ENCODE measurements at regions not wholly inside any gene's neighbourhood (a gene's known extent, or its start where the extent isn't known, plus 50 kb on each side); places are given as distances from the start of the nearest gene placed in this dataset.
"Not testable (repeated sequence)": the region's sequence is repeated elsewhere in the genome, so short reads cannot be mapped to it uniquely, and the experiment has no call there.

- Histone ChIP-seq H3K9ac (replicated peaks; ENCODE audit: extremely low read depth, insufficient read depth, low read length) (no peak overlapping the region), H3K27me3 (ENCODE audit: control insufficient read depth in 2 of 2, insufficient read depth in 2 of 2, low read length in 2 of 2) (no peaks in the 10 kb centered on the region), H3K27ac (ENCODE audit: insufficient read depth, low read depth, low read length) (no peak overlapping the region), H3K9me3 (replicated peaks; ENCODE audit: control insufficient read depth, insufficient read depth, low read length) (peaks cover 2% of the 10 kb centered on the region), H3K4me3 (replicated peaks in 1 of 3; ENCODE audit: insufficient read depth in 1 of 3, low read depth in 1 of 3, low read length in 3 of 3) (no peak overlapping the region), H3K36me3 (ENCODE audit: control insufficient read depth in 2 of 2, extremely low read depth in 1 of 2, insufficient read depth in 2 of 2, low read length in 2 of 2) (no peaks in the 10 kb centered on the region), H3K9me1 (replicated peaks; ENCODE audit: control insufficient read depth, extremely low read depth, insufficient read depth, low read length) (no peaks in the 10 kb centered on the region), H3K79me2 (ENCODE audit: control insufficient read depth, insufficient read depth, low read length) (no peaks in the 10 kb centered on the region), H3K4me2 (ENCODE audit: insufficient read depth, low read length) (no peak overlapping the region), H4K20me1 (replicated peaks; ENCODE audit: control insufficient read depth, extremely low read depth, insufficient read depth, low read length) (no peaks in the 10 kb centered on the region), H2AFZ (ENCODE audit: low read depth, low read length) (no peak overlapping the region), H3K4me1 (ENCODE audit: control insufficient read depth, extremely low read depth, insufficient read depth, low read length) (no peaks in the 10 kb centered on the region)
- intact Hi-C loops (cut with micrococcal nuclease): no loop called here
- ChIA-PET CTCF (no interaction called here), POLR2A (no interaction called here)
- BruUV-seq (replicated peaks): no TSS peak
- TF ChIP-seq POLR2AphosphoS5 (IDR thresholded peaks at IDR 0.05; ENCODE audit: insufficient read depth, low read depth, low read length) (no peak), EZH2 (IDR thresholded peaks at IDR 0.05; ENCODE audit: borderline replicate concordance, low read depth, low read length, severe bottlenecking) (no peak), CTCF (IDR thresholded peaks at IDR 0.05; ENCODE audit: extremely low read depth in 1 of 2, insufficient read depth in 1 of 2, low read depth in 1 of 2, low read length in 2 of 2) (no peak), POLR2A (IDR thresholded peaks at IDR 0.05; ENCODE audit: low read depth, low read length) (no peak), FOS (IDR thresholded peaks at IDR 0.05; ENCODE audit: borderline replicate concordance, insufficient read depth, low read length) (no peak), JUN (IDR thresholded peaks at IDR 0.05; ENCODE audit: borderline replicate concordance, insufficient read depth, insufficient read length, low read depth) (no peak), GATA2 (IDR thresholded peaks at IDR 0.05; ENCODE audit: insufficient read depth, insufficient read length, low read depth, low read length) (no peak), MYC (IDR thresholded peaks at IDR 0.05; ENCODE audit: low read depth, low read length) (no peak)
- TF ChIP-seq, protein P1, sequence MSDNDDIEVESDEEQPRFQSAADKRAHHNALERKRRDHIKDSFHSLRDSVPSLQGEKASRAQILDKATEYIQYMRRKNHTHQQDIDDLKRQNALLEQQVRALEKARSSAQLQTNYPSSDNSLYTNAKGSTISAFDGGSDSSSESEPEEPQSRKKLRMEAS (IDR thresholded peaks at IDR 0.05; ENCODE audit: insufficient read depth, insufficient read length): no peak
- dilution Hi-C loops (cut with MboI; ENCODE audit: extremely low pct_ligation_motif_present, low sequenced_read_pairs): no loop called here
- DNase-seq (ENCODE audit: low read depth, low spot score) (no peak), FAIRE-seq (no peak)
These were observed 617.7 kb downstream of the GABRG2 start for GRCh38 chr5:162685302-162685701.

DNA sequence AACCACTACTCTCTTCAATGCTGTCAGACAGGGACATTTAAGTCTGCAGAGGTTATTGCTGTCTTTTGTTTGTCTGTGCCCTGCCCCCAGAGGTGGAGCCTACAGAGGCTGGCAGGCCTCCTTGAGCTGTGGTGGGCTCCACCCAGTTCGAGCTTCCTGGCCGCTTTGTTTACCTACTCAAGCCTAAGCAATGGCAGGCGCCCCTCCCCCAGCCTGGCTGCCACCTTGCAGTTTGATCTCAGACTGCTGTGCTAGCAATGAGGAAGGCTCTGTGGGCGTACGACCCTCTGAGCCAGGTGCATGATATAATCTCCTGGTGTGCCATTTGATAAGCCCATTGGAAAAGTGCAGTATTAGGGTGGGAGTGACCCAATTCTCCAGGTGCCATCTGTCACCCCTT lies 628.7 kb downstream of the GABRG2 start:
- intact Hi-C loops (cut with micrococcal nuclease); H3K9me3 ChIP-seq (replicated peaks; ENCODE audit: control insufficient read depth, insufficient read depth, low read length); DNase-seq (ENCODE audit: low read depth, low spot score); CTCF ChIA-PET; H3K4me3 ChIP-seq (replicated peaks in 1 of 3; ENCODE audit: insufficient read depth in 1 of 3, low read depth in 1 of 3, low read length in 3 of 3); H3K4me1 ChIP-seq (ENCODE audit: control insufficient read depth, extremely low read depth, insufficient read depth, low read length); H3K36me3 ChIP-seq (ENCODE audit: control insufficient read depth in 2 of 2, extremely low read depth in 1 of 2, insufficient read depth in 2 of 2, low read length in 2 of 2); H3K79me2 ChIP-seq (ENCODE audit: control insufficient read depth, insufficient read depth, low read length); H3K27ac ChIP-seq (ENCODE audit: insufficient read depth, low read depth, low read length); dilution Hi-C loops (cut with MboI; ENCODE audit: extremely low pct_ligation_motif_present, low sequenced_read_pairs); H2AFZ ChIP-seq (ENCODE audit: low read depth, low read length); H3K27me3 ChIP-seq (ENCODE audit: control insufficient read depth in 2 of 2, insufficient read depth in 2 of 2, low read length in 2 of 2); FAIRE-seq; H3K9ac ChIP-seq (replicated peaks; ENCODE audit: extremely low read depth, insufficient read depth, low read length); H4K20me1 ChIP-seq (replicated peaks; ENCODE audit: control insufficient read depth, extremely low read depth, insufficient read depth, low read length); H3K9me1 ChIP-seq (replicated peaks; ENCODE audit: control insufficient read depth, extremely low read depth, insufficient read depth, low read length); H3K4me2 ChIP-seq (ENCODE audit: insufficient read depth, low read length); BruUV-seq (replicated peaks); POLR2A ChIA-PET: not testable (repeated sequence)

Data from endothelial cell of umbilical vein (primary cell).